Astrocyte (in vitro differentiated cells and primary cell): ENCODE measurements at regions not wholly inside any gene's neighbourhood (a gene's known extent, or its start where the extent isn't known, plus 50 kb on each side); places are given as distances from the start of the nearest gene placed in this dataset.

ENCODE experiments used
- DNase-seq: peaks from one replicate; pipeline ENCODE4 v3.0.0-alpha.2; 2010; ENCODE audit warnings: low read depth
- FAIRE-seq: peaks from 2 replicates; lab custom pipeline; 2011; peaks lifted over from hg19 to GRCh38; lab: Jason Lieb, UNC
- H2AFZ ChIP-seq: 2 replicates; pipeline ENCODE4 v1.6.0; 2012; ENCODE audit warnings: low read depth, low read length, inconsistent platforms
- H3K27ac ChIP-seq: 2 replicates; pipeline ENCODE4 v1.5.1; 2011; ENCODE audit warnings: low read depth, low read length, inconsistent platforms
- H3K27me3 ChIP-seq: 2 replicates; pipeline ENCODE4 v1.6.0; 2011; ENCODE audit warnings: low read length, inconsistent platforms; ENCODE audit not compliant: insufficient read depth
- H3K36me3 ChIP-seq: 2 replicates; pipeline ENCODE4 v1.5.1; 2011; ENCODE audit warnings: low read length, inconsistent platforms; ENCODE audit not compliant: insufficient read depth
- H3K4me1 ChIP-seq: 2 replicates; pipeline ENCODE4 v1.5.1; 2011; ENCODE audit warnings: low read length, inconsistent platforms; ENCODE audit not compliant: insufficient read depth
- H3K4me2 ChIP-seq: 2 replicates; pipeline ENCODE4 v1.6.0; 2012; ENCODE audit warnings: low read length, inconsistent platforms
- H3K4me3 ChIP-seq: 2 replicates; pipeline ENCODE4 v1.5.1; 2011; ENCODE audit warnings: low read depth, mild to moderate bottlenecking, low read length, inconsistent platforms; ENCODE audit not compliant: insufficient read depth
- H3K79me2 ChIP-seq: 2 replicates; pipeline ENCODE4 v1.6.0; 2012; ENCODE audit warnings: mild to moderate bottlenecking, low read length, inconsistent platforms; ENCODE audit not compliant: insufficient read depth
- H3K9ac ChIP-seq: 2 replicates; pipeline ENCODE4 v1.6.0; 2012; ENCODE audit warnings: mild to moderate bottlenecking, low read length, inconsistent platforms
- H3K9me3 ChIP-seq: 2 replicates; pipeline ENCODE4 v1.5.1; 2012; ENCODE audit warnings: low read depth, mild to moderate bottlenecking, low read length, inconsistent platforms; ENCODE audit not compliant: insufficient read depth
- H4K20me1 ChIP-seq: 2 replicates; pipeline ENCODE4 v1.6.0; 2012; ENCODE audit warnings: low read length, inconsistent platforms; ENCODE audit not compliant: insufficient read depth
- H3K27ac Mint-ChIP-seq: one replicate; pipeline ENCODE4 v1.8.0; 2021; ENCODE audit warnings: mild to moderate bottlenecking, mixed read lengths; ENCODE audit not compliant: unreplicated experiment
- H3K27me3 Mint-ChIP-seq: one replicate; pipeline ENCODE4 v1.8.0; 2021; ENCODE audit warnings: low read depth, mixed read lengths; ENCODE audit not compliant: unreplicated experiment
- H3K36me3 Mint-ChIP-seq: one replicate; pipeline ENCODE4 v1.8.0; 2021; ENCODE audit warnings: low read depth, mixed read lengths; ENCODE audit not compliant: unreplicated experiment
- H3K4me1 Mint-ChIP-seq: one replicate; pipeline ENCODE4 v1.8.0; 2021; ENCODE audit warnings: low read depth, mixed read lengths; ENCODE audit not compliant: unreplicated experiment
- H3K4me3 Mint-ChIP-seq: one replicate; pipeline ENCODE4 v1.8.0; 2021; ENCODE audit warnings: mild to moderate bottlenecking, moderate library complexity, mixed read lengths; ENCODE audit not compliant: unreplicated experiment
- H3K9me3 Mint-ChIP-seq: one replicate; pipeline ENCODE4 v1.8.0; 2021; ENCODE audit warnings: mild to moderate bottlenecking, mixed read lengths; ENCODE audit not compliant: unreplicated experiment
- EZH2 ChIP-seq: IDR thresholded peaks from 2 replicates; pipeline ENCODE4 v1.6.1; 2012; ENCODE audit warnings: mild to moderate bottlenecking, low read length, inconsistent platforms; ENCODE audit not compliant: insufficient read depth
- TF ChIP-seq, protein P1 (sequence below): IDR thresholded peaks from 2 replicates; pipeline ENCODE4 v1.5.1; 2011; ENCODE audit warnings: low read depth, mild to moderate bottlenecking, inconsistent platforms, low read length, moderate library complexity; ENCODE audit not compliant: insufficient read depth

DNA sequence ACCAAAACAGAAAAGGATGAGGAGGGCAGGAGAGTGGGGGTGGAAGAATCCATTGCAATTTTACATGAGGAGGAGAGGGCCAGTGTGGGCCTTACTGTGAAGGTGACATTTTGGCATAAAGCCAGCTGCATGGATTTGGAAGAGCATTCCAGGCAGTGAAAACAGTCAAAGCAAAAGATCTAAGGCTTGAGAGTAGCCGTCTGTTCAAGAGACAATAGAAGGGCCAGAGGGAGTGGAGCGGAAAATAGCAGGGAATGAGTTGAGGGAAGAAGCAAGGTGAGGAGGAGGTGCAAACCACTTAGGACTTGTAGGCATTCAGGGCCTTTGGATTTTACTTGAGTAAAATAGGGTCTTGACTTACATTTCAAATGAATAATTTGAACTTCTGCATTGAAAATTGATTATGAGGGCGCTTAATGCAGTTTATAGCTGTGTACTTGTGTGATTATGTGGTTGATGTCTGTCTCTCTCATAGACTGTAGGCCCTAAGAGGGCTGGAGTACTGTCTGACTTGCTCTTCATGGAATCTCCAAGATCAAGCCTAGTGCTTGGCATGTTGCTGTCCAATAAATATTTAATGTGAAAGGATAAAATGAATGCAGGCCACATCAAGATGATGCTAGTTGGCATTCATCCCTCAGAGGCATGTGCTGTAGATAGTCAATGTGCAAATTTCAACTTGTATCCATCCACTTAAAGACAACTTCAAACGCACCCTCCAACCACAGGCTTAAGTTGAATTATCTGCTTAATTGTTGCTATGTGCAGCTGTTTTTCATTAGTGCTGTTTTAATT, 772.1 kb upstream of the RBFOX1 start:
- H3K79me2 ChIP-seq = no peaks in the 10 kb centered on the region
- no peaks in the 10 kb centered on the region for H4K20me1 ChIP-seq
- DNase-seq (no peak), FAIRE-seq (no peak)
- H3K27me3 Mint-ChIP-seq = peaks cover 9% of the 10 kb centered on the region
- H3K27ac ChIP-seq = no peak overlapping the region
- no peaks in the 10 kb centered on the region for H3K9me3 ChIP-seq
- H3K9ac ChIP-seq = no peak overlapping the region
- no peak overlapping the region for H2AFZ ChIP-seq
- no peaks in the 10 kb centered on the region for H3K36me3 Mint-ChIP-seq
- H3K27ac Mint-ChIP-seq = no peak overlapping the region
- no peaks in the 10 kb centered on the region for H3K4me1 ChIP-seq
- no peaks in the 10 kb centered on the region for H3K27me3 ChIP-seq
- H3K36me3 ChIP-seq = no peaks in the 10 kb centered on the region
- H3K4me3 Mint-ChIP-seq = no peak overlapping the region
- H3K9me3 Mint-ChIP-seq = peaks cover 2% of the 10 kb centered on the region
- H3K4me2 ChIP-seq = no peak overlapping the region
- TF ChIP-seq, protein P1, sequence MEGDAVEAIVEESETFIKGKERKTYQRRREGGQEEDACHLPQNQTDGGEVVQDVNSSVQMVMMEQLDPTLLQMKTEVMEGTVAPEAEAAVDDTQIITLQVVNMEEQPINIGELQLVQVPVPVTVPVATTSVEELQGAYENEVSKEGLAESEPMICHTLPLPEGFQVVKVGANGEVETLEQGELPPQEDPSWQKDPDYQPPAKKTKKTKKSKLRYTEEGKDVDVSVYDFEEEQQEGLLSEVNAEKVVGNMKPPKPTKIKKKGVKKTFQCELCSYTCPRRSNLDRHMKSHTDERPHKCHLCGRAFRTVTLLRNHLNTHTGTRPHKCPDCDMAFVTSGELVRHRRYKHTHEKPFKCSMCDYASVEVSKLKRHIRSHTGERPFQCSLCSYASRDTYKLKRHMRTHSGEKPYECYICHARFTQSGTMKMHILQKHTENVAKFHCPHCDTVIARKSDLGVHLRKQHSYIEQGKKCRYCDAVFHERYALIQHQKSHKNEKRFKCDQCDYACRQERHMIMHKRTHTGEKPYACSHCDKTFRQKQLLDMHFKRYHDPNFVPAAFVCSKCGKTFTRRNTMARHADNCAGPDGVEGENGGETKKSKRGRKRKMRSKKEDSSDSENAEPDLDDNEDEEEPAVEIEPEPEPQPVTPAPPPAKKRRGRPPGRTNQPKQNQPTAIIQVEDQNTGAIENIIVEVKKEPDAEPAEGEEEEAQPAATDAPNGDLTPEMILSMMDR = no peak
- no peak for TF ChIP-seq EZH2
- peaks cover 11% of the 10 kb centered on the region for H3K4me1 Mint-ChIP-seq
- H3K4me3 ChIP-seq = no peak overlapping the region

- FAIRE-seq = no peak
- H3K4me3 Mint-ChIP-seq = no peak overlapping the region
- H3K27ac ChIP-seq = no peak overlapping the region
Measured at GRCh38 chr16:6558661-6559060, 774.0 kb upstream of the RBFOX1 start.

More at GRCh38 chr16:6558661-6559060, 774.0 kb upstream of the RBFOX1 start:
- no peaks in the 10 kb centered on the region for H3K36me3 Mint-ChIP-seq
- no peaks in the 10 kb centered on the region for H3K27me3 ChIP-seq
- no peak overlapping the region for H3K4me3 ChIP-seq
- H3K9ac ChIP-seq = no peak overlapping the region
- H3K4me2 ChIP-seq = no peak overlapping the region
- no peaks in the 10 kb centered on the region for H3K36me3 ChIP-seq
- peak overlapping the region; percentile 71 for H3K27ac Mint-ChIP-seq
- no peaks in the 10 kb centered on the region for H3K9me3 ChIP-seq
- peaks cover 2% of the 10 kb centered on the region for H3K9me3 Mint-ChIP-seq
- no peak for TF ChIP-seq EZH2
- TF ChIP-seq, protein P1 = no peak
- H2AFZ ChIP-seq = no peak overlapping the region
- H4K20me1 ChIP-seq = no peaks in the 10 kb centered on the region
- H3K4me1 ChIP-seq = no peaks in the 10 kb centered on the region
- peaks cover 9% of the 10 kb centered on the region for H3K27me3 Mint-ChIP-seq
- no peaks in the 10 kb centered on the region for H3K79me2 ChIP-seq
- peaks cover 11% of the 10 kb centered on the region for H3K4me1 Mint-ChIP-seq
- DNase-seq = no peak
